Stromal cell of bone marrow (primary cell): ENCODE measurements at regions not wholly inside any gene's neighbourhood (a gene's known extent, or its start where the extent isn't known, plus 50 kb on each side); places are given as distances from the start of the nearest gene placed in this dataset.
"Not testable (repeated sequence)": the region's sequence is repeated elsewhere in the genome, so short reads cannot be mapped to it uniquely, and the experiment has no call there.

ENCODE experiments used
- DNase-seq: peaks from one replicate; pipeline ENCODE4 v3.0.0-alpha.2; 2012; ENCODE audit warnings: low read depth

DNA sequence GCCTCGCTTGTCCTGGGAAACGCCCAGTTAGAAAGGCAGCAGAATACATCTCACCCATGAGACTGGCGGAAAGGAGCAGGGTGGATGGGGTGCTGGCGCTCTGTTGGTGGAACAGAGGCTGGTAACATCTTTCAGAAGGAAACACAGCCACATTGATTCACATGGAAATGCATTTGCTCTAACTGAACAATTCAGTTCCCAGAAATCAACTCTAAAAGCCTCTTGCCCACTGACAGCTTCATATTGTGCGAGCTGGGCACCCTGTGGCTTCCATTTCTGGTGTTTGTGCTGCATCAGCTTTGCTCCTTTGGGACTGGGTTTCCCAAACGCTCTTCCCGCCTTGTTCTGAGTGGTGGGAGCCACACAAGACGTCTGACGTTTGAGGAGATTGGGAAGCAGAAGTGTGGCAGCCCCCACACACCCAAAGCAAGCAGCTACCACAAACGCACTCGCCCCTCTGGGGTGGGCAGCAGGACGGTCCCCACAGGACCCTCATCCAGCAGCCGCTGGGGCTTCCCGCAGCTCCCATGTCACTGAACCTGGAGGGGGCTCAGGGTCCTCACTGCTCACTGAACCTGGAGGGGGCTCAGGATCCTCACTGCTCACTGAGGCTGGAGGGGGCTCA lies 229.5 kb downstream of the ERMARD start:
- DNase-seq = no peak

DNA sequence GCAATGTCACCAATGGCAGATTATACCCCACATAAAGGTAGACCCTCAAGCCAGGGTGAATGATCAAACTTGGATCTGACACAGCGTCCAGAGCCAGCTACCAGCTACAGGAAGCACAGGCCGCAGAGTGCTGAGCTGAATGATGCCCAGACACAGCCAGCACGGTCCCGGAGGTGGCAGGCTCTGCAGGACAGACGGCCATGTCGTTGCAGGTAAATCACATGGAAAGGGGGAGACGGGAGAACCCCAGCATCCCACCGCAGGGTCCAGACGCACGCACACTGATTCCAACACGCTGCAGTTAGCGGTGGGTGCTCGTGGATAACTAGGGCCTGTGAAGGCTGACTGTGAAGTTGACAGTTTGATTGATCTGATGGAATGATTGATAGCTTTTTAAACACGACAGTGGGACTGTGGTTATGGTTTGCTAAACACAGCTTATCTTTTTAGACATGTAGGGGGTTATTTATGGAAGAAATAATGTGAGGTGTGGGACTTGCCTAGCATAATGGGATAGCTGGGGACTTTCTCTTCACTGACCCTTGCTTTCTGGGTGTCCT lies 228.5 kb downstream of the ERMARD start:
- no peak for DNase-seq

DNA sequence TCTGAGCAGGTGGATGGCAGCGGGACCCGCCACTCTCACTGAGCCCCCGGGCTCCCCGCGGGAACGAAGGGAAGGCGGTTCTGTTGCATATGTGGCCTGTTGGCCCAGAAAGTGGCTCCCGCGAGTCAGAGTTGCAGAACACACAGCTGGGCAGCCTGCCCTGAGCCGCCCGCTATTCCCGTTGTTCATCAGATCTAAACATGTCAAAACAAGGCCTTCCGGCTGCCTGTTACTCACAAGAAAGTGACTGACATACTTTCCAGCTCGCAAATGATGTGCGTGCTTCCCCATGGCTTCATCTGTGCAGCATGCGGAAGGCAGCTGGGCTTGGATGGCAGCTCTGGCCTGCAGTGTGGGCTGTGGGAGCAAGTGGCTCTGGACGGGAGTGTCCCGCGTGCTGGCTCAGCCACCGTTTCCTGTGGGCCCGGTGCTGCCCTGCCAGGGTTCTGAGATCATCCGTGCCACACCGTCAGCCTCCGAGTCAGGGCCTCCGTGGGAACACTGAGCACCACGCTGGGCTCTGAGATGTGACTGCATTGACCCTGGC lies 227.3 kb downstream of the ERMARD start:
- no peak for DNase-seq

DNA sequence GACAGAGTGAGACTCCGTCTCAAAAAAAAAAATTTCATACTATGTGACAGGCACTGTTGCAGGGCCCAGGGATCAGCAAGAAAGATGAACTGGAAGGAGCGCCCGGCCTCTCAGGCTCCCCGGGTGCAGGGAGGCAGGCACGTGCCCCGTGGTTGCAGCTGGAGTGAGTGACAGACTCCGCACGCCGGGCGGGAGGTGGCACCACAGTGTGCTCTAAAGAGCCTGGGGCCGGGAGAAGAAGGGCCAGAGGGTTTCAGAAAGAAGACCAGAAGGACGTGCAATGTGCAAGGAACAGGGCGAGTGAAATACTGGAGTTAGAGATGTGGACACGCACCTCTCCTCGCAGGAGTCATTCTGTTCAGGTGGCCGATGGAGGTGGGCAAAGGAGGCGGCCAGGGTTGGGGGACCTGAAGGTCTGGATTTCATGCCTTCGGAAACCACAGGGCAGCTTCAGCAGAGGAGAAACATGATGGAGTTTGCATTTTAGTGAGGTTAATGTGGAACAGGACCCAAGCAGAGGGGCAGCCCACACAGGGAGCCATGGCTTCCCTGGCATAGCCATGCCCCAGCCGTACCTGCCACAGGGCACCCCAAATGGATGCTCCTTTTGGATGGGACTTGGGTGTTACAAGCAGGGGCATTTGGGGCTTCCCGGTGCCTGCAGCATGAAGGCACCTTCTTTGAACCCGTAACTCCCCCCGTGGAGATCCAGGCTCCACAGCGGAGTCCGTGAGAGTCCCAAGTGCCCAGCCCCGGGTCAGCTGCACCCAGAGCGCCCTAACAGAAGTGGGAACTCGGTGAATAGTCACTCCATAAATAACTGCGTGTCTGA lies 226.2 kb downstream of the ERMARD start:
- DNase-seq = no peak

DNA sequence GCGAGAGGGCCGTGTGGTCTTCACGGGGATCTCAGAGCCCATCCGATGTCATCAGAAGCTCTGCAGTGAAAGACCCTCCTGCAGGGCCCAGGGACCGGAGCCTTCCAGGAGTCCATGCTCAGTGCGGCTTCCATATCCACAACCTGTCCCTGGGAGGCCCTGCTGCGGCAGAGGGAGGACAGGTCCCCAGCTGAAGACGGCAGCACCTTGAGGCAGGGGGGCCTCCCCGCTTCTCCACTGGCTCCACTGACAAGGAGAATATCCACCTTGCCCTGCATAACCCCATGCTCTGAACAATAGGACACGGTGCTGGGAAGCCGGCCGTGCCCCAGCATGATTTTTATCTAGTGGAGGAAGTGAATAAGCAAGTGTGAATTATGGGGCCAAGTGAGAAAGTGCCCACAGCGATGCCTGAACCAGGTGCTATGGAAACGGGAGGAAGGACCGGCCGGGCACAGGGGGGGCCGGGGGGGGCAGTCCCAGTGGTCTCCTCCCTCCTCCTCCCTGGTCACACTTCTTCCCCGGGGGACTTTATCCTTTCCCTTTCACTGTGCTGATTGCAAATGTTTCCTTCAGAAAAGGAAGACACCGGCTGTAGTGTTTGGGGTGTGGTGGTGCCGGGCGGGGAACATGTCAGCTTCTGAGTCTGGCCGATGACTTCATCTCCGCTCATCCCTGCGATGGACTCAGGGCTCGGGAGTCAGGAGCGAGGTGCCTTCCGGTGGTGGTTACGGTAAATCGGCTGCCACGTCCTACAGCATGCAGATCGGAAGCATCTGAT lies 225.1 kb downstream of the ERMARD start:
- DNase-seq = no peak

DNA sequence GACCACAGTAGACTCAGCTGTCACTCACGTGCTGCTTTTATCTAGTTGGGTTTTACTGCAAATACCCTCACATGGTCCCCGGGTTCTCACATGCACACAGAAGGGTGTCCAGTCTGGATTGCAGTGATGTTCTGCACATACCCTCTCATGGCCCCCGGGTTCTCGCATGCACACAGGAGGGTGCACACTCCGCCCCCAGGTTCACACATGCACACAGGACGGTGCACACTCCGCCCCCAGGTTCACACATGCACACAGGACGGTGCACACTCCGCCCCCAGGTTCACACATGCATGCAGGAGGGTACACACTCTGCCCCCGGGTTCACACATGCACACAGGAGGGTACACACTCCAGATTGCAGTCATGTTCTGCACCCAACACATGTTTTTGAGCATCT lies 224.3 kb downstream of the ERMARD start:
- DNase-seq = no peak

DNA sequence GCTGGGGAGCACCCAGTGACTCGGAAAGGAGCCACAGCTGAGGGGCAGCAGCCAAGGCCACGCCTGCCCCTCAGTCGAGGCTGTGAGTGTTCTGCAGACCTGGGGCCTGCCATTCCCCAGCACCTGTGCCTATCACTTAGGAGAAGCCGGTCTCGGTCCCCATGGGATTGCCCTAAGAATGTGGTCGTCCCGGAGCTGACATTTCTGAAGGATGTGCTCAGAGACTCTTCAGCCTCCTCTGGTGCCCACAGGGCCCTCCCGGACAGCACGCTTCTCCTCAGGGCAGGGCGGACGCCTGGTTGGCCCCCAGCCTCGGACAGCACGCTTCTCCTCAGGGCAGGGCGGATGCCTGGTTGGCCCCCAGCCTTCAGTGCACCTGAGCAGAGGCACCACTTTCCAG lies 223.9 kb downstream of the ERMARD start:
- no peak for DNase-seq

DNA sequence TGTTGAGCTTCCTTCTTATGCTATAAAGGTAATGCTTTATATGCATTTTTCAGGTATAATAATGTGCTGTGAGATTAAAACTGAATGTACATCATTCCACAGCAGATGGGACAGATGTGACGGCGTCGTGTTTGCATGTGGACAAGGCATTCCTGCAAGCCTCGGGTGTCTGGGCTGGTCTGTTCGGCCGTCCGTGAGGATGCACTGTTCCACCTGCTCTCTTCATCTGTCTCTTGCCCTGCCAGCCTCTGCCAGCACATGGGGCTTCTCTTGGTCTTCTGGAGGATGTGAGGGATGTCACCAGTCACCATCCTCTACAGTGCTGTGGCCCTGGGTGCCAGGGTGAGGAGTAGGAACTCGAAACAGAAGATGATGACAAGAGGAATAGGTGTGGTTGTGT lies 223.2 kb downstream of the ERMARD start:
- DNase-seq = no peak

DNA sequence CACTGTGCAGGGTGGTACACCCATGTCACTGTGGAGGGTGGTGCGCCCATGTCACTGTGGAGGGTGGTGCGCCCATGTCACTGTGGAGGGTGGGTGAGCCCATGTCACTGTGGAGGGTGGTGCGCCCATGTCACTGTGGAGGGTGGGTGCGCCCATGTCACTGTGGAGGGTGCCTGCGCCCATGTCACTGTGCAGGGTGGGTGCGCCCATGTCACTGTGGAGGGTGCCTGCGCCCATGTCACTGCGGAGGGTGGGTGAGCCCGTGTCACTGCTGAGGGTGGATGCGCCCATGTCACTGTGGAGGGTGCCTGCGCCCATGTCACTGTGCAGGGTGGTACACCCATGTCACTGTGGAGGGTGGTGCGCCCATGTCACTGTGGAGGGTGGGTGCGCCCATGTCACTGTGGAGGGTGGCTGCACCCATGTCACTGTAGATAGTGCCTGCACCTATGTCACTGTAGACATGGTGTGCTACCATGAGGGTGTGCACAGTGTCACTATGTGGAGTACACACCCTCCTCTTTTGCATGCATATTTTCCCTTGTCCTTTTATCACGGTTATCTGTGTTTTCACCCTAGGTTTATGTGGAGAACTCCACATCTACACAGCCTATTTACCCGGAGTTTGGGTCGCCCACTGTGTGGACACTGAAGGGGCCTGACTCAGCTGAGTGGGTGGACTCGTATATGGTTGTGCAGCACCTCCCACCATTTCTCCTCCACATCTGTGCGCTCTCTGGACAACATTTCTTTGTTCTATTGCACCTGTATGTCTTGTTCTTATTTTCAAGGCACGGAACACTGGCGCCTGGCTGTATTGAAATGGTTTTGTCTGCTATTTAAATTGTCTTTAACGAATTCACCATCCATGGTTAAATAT lies 222.4 kb downstream of the ERMARD start:
- DNase-seq = not testable (repeated sequence)

DNA sequence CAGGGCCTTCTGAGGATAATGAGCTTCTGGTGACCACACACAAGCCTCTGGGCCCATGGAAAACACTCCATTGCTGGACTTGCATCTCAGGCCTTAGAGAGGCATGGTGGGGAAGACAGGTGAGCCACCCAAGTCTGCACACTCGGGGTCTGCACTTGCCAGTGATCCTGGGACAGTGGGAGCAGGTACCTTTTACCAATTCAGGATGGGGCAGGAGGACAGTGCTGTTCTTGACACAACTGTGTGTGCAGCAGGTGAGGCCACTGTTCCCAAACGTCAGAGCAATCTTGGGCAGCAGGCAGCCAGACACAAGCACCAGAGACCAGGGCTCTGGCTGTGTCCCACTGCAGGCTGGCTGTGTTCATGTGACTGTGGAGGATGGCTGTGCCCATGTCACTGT lies 221.3 kb downstream of the ERMARD start:
- DNase-seq = no peak

DNA sequence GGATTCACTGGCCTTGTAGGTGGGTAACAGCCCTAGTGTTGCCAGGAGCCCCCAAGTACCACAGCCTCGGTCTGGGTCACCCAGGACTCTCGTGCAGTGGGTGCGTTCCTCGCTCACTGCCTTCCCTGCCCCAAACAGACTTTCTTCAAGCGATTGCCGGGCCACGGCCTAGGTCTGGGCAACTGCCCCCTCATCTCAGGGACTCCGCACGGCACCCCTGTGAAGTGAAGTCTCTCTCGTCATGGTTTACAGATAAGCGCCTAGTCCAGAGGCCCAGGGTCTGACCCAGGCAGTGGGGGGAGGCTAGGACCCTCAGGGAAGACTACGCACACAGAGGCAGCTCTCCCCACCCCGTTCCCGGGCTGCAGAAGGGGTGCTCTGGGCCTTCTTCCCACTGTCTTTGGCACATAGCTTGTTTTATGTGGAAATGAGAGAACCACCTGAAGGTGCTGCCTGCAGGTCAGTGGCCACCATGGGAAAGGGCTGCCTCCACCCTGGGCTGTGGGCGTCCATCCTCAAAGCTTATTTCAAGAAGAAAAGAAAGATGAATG lies 220.8 kb downstream of the ERMARD start:
- no peak for DNase-seq

DNA sequence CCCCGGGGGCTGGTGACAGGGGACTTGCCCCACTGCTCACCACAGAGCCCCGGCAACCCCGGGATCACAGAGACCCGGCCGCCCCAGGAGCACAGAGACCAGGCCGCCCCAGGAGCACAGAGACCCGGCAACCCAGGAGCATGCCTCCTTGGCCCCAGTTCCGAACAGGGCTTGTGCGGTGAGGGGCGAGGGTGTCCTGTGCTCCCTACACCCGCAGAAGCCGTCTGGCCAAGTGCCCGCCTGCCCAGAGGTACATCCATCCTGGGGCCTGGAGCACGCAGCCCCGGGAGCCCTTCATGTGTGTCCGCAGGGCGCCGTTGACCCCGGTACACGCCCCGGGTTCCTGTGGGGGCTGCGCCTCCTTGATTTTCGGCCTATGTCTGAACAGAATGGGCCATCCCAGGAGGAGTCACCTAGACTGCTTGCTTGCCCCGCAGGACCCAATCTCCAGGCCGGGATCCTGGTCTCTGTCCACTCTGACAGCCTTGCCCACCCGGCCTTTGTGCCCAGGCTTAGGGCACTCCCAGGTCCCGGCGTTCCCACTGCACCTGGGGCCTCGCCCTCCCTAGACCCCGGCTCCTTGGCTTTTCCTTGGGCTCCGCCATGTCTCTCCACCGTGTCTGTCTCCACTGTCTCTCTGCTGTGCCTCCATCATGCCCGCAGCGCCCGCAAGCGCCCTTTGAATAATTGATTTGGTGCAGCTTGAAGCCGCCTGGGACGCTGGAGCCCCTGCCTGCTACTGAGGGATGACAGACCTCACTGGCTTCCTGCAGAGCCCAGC lies 219.8 kb downstream of the ERMARD start:
- DNase-seq = no peak

DNA sequence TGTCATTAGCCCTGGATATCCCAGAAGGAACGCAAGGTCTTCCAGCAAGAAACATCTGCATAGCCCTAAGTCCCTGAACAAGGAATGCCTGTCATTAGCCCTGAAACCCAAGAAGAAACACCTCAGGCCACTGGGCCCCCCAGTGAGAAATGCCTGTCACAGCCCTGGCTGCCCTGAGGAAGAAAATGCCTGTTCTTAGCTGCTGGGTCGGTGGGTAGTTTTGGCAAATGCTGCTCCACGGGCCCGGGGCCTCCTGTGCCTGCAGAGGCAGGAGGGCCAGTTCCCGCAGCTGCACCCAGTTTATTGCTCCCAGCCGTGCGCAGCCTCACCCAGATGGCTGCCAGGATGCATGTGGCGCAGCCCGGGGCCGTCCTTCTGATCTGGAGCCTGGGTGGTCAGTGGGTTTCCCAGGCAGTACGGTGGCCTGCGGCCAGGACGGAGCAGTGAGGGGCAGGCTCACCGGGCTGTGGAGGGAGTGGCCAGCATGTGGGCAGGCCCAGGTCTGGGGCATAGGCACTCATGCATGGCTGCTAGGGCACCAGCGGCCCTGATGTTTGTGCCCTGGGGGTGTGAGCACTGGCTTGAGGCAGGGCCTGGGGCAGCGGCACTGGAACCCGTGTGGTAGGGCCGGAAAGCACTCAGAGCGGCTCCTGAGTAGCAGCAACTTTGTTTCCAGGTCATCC lies 219.0 kb downstream of the ERMARD start:
- DNase-seq = no peak

DNA sequence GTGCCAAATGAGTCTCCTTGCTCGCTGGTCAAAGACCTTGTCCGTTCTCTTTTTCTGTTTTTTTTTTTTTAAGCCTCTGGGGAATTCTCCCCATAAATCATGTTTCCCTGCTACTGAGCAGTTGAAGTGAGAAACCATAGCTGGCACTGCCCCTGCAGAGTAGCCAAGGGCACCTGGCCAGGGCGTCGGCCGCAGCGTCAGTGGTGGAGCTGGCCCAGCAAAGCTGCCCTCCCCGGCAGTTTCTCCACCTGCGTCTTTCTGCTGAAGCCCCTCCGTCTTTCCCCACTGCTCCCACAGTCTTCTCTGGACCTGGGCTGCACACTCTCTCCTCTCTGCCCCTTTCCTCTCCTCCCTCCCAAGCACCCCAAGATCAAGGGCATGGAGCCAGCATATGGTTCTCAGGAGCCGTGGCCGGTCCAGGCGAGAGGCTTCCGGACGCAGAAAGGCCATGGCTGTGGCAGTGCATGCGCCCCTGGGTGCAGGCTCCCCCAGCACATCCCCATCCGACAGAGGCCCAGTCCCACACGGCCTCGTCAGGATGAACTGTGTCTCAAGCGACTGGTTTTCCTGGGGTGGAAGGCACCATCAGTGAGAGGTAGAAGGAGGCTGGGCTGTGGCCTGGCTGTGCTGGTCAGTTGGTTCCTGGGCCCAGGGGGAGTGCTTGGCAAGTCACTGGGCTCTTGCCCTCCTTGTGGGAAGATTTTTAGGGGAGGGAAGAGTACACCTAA lies 218.1 kb downstream of the ERMARD start:
- no peak for DNase-seq

DNA sequence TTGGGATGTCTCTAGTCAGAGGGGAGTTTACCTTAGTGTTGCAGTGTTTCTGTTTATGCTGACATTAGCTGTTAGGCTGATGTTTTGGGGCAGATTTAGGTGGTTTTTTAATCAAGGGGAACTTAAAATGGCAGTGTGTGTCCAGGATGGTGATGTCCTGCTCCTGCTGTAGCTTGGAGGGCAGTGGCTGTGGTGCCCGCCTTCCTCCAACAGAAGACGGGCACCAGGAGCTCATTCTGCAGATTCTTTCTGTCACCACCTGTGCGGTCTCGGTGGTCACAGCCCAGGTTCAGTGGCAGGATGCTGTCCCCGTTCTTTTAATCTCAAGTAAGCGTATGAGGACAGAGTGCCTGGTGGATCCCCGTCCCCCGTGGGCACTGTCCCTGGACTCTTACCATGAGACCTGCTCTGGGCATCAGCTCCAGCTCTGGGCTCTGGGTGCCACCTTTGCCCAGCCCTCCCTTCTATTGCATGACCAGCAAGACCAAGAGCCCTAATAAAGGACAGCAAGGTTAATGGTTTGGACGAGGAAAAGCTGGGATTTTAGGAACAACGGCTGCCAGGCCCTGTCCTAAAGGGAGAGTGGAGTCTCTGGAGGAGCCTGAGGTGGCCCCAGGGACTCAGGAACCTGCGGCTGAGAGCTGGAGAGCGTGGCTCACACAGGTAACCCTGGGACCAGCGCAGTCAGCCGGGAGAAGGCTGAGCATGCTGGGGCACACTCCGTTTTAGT lies 217.3 kb downstream of the ERMARD start:
- DNase-seq = no peak

DNA sequence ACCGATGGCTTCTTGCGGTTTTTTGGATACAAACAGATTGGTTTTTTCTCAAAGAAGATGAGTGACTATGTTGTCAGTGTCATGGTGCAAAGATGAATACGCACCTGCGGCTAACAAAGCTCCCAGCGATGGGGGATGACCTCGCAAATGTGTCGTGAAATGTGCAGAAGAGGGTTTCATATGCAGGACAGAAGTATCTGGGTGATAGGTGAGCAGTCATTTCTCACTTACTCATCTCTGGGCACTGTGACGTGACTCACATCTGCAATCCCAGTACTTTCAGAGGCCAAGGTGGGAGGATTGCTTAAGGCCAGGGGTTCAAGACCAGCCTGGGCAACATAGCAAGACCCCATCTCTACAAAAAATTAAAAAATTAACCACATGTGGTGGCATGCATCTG lies 216.3 kb downstream of the ERMARD start:
- DNase-seq = no peak

DNA sequence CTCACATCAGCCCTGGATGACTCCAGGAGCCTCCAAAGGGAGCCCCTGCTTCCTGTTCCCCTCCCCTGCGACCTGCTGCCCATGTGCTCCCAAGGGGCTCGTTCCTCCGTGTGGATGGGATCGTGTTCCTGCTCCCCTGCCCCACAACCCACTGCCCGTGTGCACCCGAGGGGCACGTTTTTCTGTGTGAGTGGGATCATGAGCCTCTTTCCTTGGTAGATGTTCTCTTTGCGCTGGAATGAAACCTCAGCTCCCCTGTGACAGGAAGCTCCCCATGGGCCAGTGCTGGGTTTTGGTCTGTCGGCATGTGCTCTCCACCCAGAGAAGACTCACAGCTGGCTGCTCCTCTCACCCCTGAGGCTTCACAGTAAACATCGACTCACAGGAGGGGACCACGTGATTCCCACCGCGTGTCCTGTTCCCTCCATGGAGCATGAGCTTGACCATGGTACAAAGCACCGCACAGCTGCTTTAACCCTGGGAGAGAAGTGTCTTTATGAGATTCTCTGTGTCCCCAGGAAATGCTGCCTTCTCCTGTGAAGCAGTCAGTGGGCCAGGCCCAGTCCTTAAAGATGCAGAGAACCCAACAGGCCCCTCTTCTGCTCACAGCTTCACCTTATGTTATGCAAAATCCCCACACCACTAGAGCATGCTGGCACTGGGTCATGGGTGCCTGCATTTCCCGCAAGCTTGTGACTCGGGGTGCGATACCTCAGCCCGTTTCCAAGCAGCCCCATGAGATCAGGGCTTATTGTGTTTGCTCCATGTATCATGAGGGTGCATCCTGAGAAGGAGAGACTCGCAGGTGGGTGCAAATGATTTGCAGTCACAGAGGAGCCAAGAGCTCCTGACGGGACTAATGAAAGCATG lies 215.1 kb downstream of the ERMARD start:
- no peak for DNase-seq
